HG03095 (cell line): ENCODE measurements at regions not wholly inside any gene's neighbourhood (a gene's known extent, or its start where the extent isn't known, plus 50 kb on each side); places are given as distances from the start of the nearest gene placed in this dataset.

ENCODE experiments used
- ATAC-seq: cut with Tn5 transposase; IDR thresholded peaks from one replicate; pipeline ENCODE4 v1.9.1; 2021; ENCODE audit warnings: moderate library complexity; ENCODE audit not compliant: unreplicated experiment

GRCh38 chr6:87938287-87938686, 109.4 kb upstream of the SPACA1 start:
- no peak for ATAC-seq

DNA sequence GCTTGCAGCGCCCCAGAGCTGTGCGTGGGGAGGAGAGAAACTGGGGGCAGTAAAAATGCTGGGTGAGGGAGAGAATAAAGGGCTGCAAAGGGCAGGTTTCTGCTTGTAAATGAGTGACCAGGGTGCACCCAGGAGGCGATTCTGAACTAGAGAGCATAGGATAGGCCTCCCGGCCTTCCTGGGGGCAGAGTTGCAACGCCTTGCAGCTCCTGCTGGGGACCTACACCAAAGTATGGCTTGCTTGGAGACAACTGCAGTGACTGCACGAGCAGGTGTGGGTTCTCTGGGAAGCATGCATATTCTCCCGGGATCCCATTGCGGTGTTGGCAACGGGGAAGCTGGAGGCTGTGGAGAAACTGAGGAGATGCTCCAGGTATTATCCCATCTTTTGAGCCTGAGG, 111.6 kb upstream of the SPACA1 start:
- ATAC-seq, result no peak

DNA sequence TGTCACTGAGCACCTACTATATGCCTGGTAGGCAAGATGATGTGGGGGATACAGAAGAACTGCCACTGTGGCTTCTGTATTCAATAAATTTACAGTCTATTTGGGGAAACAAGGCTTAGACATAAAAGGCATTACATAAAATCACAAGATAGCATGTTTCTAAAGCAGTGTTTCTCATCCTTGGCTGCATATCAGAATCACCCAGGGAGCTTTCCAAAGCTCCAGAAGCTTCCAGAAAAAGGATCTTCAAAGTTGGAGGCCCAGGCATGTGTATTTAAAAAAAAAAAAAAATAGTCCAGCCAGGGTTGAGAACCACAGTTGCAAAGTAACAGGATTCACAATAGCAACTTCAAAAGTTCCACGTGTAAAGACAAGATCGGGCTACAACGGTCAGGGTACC, 112.4 kb upstream of the SPACA1 start:
- ATAC-seq, result no peak

DNA sequence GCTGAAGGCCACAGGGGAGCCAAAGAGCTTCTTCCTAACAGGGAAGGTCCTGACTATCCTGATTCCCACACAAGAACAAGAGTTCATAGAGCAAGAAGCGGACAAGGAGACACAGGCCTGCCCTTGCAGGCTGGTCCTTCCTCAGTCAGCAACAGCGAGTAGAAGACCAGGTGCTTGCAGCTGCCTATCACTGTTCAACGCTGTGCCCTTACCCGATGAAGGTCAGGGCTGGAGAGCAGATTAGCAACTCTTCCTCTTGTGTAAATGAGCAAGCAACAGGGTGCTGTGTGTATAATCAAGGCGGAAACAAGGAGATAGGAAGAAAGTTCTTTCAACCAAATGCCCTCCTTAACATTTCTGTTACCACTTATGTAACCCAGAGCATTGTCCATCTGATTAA, 115.3 kb upstream of the SPACA1 start:
- ATAC-seq, result no peak

- peak; percentile 67 for ATAC-seq
Measured at GRCh38 chr6:87929843-87930288, 117.8 kb upstream of the SPACA1 start.

DNA sequence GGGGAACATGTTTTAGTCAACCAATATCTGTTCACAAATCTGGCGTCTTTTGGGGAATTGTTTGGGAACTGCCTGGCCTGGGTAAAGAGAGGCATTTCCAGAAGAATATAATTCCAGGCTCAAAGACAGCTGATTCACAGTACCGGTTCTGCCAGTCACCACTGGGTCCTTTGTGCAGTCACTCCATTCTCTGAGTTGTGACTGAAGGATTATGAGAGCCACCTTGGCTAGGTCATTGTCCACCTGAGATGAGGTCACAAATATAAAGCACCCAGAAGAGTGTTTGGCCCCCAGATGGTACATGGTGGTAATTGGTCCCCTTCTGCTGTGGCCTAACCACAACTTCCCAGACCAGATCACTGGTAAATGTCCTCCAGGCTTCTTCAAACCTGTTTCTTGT, 121.0 kb upstream of the SPACA1 start:
- ATAC-seq, result no peak

DNA sequence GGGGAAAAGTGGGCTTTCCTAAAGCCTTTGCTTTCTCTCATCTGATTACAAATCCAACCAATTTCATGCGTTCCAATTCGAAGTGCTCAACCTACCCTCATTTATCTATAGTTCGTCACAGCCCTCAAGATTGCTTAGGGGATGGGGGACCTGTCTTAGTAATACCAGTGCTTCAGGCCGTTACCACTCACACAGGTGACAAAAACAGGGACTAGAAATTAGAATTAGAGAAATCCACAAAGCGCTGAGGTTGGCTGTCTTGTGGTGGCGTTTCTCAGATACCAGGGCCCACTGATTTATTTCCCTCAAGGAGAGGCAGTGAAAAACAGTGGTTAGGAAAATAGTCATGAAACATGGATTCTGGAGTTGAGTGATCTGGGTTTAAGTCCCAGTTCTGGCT, 121.6 kb upstream of the SPACA1 start:
- ATAC-seq, result no peak

DNA sequence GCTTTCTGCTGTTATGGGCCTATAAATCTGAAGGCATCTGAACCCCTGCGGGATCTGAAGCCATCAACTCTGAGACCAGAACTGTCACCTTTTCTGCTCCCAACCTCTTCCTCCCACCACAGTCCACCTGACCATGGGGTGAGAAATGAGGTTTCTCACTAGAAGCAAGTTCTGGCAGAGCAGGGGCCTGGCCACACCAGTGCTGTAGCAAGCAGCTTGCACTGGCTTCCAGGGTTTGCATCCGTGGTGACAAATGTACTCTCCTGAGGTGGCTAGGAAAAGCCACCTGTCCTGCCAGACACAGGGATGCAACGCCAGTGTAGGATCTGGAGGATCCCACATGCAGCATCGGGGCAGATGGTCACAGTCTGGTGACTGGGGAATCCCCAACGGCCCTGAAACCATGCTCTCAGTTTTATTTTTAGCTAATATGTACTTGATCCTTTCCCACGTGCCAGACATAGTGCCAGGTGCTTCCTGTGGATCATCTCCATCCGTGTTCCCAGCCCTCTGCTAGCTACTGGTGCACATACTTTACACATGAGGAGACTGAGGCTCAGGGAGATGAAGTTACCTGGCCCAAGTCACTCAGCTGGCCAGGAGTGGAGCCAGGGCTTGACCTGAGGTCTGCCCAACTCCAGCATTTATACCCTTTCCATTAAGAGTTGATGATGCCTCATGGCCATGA, 122.1 kb upstream of the SPACA1 start:
- peak; percentile 51 for ATAC-seq

GRCh38 chr6:87923389-87924050, 124.1 kb upstream of the SPACA1 start:
- ATAC-seq, result no peak

DNA sequence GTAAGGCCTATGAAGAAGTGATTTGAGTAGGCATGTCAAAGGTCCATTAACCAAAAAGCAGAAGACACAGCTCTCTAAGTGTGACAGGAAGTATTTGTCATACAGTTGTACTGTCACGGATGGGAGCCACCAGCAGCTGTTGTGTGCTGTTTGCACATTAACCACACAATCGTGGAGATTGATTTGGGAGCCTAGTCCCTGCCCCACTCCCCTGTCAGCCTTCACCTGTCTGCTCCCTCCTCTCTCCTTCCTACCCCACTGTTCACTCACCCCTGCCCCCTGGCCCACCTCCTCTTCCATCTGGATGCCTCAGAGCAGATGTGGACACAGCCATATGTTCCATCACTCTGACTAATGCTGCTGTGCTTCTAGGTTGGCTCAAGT, 124.7 kb upstream of the SPACA1 start:
- ATAC-seq, result peak; percentile 79

- ATAC-seq, result peak; percentile 19
Measured at GRCh38 chr6:87922196-87922946, 125.3 kb upstream of the SPACA1 start.

GRCh38 chr6:87921034-87921433, 126.6 kb upstream of the SPACA1 start:
- no peak for ATAC-seq

DNA sequence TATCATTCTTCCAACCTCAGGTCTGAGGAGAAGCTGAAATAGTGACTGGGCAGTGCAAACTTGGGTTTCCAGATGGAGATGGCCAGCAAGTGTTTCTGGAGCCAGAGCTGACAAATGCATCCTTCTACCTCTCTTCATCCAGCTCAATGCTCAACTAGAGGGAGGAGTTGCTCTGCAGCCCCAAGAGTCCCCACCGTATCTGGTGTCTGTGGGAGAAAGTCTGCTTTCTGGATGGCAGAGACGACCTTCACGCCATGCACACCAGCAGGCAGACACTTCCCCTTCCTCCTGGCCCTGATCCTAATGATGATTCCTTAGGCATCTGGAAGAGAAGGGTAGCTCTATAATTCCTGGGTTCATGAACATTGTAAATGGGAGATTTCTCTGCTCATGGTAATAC, 127.4 kb upstream of the SPACA1 start:
- no peak for ATAC-seq

DNA sequence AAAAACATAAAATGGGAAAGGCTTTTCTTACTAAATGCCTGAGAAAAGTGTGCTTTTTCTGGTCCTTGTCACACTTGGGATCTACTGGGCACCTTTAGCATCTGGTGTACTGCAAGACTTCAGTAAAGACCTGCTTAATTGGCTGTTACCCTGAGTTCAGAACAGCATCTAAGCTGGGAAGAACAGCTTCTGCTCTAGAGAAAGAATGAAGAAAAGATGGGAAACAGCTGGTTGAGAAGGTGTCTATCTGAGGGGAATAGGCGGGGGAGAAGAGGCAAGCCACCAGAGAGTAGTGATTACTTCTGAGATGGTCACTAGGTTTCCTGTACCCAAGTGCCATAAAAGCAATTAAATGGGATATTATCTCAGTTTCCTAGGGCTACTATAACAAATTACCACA, 128.2 kb upstream of the SPACA1 start:
- ATAC-seq, result no peak

DNA sequence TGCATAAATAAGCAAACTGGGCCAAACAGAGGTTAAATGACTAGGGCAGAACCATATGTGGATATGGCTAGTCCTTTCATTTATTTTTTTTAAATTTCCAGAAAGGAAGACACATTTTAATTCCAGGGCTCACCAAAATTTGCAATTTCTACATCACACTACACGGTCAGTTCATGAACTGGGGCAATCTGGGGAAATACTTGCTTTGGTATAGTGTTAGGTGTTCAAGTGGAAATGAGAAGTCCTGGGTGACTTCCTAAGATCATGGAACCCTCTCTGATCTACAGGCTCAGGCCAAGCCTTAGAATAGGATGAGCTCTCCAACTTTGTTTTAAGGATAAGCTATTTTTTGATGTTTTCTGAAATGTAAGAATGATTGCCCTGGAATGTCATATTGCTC, 128.6 kb upstream of the SPACA1 start:
- ATAC-seq, result no peak

GRCh38 chr6:87918461-87918941, 129.1 kb upstream of the SPACA1 start:
- ATAC-seq, result no peak

GRCh38 chr6:87917886-87918285, 129.8 kb upstream of the SPACA1 start:
- ATAC-seq, result no peak

DNA sequence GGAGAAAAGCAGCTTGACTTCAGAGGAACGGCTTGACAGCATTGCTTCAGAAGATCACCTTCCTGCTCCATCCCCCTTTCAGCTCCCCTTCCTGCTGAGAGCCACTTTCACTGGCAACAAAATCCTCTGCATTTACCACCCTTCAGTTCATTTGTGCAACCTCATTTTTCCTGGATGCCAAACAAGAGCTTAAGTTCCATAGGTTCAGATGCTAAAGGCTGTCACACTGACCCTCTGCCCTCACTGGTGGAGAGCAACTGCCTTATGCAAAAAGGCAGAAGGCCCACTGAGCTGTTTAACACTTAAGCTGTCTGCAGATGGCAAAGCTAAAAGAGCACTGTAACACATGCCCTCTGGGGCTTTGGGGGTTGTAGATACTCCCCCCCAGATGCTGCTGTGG, 131.2 kb upstream of the SPACA1 start:
- no peak for ATAC-seq

DNA sequence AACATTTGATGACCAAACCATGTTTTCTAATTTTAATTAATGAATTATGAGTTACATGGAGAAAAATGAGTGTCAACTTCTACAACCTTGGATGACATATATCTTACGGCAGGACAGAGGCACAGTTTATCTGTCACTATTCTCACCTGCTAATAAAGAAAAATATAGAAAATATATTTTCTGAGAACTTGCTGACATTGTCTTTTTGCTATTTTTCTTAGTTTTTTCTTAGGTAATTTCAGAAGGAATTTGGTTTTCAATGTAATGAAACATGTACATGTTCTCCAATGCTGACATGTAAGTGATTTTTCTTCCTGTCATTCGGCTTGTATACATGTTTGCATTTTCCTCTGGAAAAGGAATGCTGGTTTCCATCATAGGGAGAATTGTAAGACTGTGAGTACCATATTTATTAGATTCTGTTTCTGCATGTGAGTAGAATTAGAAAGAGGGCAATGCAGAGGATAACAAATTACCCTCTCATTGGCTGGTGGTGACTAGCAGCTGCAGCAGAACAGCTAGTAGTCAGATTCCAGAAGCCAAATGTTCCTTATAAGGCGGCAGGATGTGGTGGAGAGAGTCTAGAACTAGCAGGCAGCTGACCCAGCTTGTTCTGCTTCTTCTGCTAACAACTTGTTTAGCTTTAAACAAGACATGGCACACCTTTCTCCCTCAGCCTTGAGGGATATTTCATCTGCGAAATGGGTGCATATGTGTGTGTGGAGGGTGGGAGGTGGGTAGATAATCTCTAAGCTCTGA, 132.8 kb upstream of the SPACA1 start:
- ATAC-seq, result no peak

DNA sequence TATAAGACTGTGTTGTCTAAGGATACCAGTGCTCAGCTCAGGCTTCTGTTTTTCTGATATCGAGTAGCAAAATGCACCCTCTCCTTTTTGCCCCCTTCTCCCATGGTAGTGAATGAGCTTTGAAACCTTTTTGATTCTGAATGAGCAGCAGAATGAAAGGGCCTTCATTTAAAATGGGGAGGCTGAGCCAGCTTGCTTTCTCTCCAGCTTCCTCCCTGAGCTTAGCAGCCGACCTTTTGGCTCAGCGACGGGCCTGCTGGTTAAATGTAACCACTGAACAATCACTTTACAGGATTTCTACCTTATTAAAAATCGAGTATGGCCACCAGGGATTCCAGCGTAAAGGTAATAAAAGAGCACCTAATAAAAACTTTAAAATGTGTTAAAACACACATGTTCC, 133.7 kb upstream of the SPACA1 start:
- ATAC-seq, result no peak

DNA sequence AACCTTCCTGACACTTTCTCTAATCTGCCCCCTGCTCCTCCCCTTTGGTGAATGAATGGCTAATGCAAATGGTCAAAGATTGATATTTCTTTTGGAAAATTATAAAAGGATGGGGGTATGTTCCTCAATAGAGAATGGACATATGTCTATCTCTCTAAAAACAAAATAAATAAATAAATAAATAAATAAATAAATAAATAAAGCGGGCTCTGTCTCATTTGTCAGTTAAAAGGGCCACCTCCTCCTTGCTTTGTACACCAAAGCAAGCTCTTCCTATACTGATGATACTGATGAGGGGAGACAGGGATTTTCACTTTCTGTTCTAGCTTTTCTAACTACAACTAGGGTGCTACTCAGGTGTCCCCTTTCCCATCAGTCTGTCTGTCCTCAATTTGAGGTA, 135.5 kb upstream of the SPACA1 start:
- ATAC-seq, result no peak
